Activated CD4-positive, alpha-beta T cell treated with anti-CD3 and anti-CD28 coated beads for 48 hours (primary cell): ENCODE measurements at regions not wholly inside any gene's neighbourhood (a gene's known extent, or its start where the extent isn't known, plus 50 kb on each side); places are given as distances from the start of the nearest gene placed in this dataset.

Experiments used
- DNase-seq: peaks from one replicate; pipeline ENCODE4 v3.0.0-alpha.2; 2020

DNA sequence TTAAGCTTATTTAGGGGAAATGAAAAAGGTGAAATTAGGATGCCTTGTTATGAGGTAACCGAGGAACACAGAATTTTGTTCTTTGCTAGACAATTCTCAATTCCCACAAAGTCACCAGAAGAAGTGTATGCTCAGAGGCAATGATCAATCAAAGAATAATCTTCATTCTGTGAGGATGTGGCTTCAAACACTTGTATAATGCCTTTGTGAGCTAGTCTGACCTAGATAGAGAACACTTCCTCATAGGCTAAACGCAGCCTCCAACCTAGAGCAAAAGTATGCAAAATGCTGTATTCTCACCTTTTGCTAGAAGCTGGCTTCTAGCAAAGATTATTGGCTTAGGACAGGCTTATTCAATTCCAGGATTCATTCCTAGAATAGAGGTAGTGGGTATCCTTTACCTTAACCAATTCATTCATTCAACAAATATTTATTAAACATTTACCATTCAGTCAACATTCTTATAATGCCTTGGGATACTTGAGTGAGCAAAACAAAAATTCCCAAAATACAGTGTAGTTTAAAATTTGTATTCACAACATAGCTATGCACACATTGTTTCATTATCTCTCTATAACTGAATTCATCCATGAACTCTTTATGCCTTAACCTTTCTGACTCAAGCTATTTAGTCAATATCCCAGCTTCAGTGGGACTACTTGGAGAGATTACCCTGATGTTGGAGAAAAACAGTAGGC is 530.2 kb downstream of the PTPRC start:
- no peak for DNase-seq

GRCh38 chr1:199170711-199171110 is 531.9 kb downstream of the PTPRC start:
- DNase-seq: no peak

GRCh38 chr1:199172171-199173124 is 533.6 kb downstream of the PTPRC start:
- DNase-seq: no peak

GRCh38 chr1:199173356-199173755 is 534.5 kb downstream of the PTPRC start:
- DNase-seq: no peak

DNA sequence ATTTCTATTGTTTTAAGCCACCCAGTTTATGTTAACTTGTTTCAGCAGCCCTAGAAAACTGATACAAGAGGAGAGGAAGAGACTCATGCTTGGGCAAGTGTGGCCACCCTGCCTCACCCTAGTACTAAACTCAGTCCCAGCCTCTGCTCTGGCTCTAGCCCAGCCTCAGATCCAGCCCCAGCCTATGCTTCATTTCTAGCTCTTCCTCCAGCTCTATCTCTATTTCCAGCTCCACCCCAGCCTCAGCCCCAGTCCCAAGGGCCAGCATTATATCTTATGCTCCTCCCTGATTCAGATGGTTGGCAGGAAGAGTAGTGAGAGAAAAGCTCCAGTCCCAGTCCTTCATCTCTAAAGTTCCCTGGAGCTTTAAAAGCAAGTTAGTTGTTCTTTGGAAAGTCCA is 535.5 kb downstream of the PTPRC start:
- no peak for DNase-seq

DNA sequence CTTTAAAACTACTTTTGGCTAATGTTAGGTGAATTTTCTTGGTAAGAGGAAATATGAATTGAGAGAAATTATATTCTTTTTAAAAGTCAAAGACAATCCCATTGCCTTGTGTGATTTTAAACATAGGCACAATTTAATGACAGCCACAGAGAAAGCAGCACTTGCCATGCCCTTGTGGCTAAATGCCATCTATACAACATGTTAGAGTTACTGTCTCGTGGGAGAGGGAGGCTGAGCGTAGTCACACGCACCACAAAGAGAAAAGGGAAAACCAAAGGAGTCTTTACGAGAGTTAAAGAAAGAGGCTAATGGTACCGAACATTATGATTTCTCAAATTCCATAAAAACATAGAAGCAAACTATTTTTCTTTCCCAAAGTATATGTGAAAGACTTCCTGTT is 537.9 kb downstream of the PTPRC start:
- no peak for DNase-seq

DNA sequence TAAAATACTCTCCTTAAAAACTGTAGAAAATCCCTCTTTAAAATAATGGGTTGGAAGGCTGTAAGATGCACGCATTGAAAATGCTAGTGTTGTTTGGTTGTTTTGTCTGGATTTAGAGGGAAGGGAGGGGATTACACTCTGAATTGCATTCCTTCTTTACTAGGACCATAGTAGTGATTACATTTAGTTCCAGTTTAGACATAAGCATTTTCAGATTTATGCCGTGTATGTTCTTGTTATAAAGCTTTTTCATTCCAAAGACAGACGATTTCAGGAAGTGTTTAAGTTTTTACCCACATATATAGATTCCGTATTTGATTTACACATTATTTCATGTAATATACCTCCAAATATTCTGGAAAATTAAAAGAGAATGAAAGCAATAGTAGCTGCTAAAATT is 538.4 kb downstream of the PTPRC start:
- DNase-seq: no peak

GRCh38 chr1:199178646-199179045 is 539.8 kb downstream of the PTPRC start:
- DNase-seq: no peak

DNA sequence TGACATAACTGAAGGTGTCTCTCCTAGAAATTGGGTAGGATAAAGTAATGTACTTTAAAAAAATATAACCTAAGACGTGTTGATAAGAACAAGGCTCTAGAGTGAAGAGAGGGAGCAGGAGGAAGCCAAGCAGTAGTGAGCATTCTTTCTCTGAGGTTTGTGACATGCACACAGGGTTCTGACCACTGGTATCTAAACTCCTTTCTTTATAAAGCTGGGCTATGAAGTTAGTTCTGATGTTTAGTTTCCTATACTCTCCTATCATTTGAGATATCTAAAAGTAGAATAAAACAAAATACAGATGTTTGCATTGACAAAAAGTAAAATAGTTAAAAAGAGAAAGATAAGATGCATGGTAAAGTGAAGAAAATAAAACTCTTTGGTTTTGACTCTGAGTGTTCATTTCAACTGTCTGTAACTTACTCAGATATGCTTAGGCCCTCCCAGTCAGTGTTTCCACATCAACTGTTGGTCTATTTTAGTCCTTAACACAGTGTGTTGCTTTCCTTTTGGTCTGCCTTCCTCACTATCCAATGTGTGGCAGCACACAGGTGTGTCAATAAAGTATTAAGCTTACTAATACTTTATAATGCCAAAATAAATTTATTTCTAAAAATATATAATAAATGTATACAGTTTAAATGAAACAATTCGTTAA is 543.5 kb downstream of the PTPRC start:
- no peak for DNase-seq

- no peak for DNase-seq
Observed at GRCh38 chr1:199184180-199184579, 545.3 kb downstream of the PTPRC start.

GRCh38 chr1:199194862-199195261 is 556.0 kb downstream of the PTPRC start:
- DNase-seq: no peak

DNA sequence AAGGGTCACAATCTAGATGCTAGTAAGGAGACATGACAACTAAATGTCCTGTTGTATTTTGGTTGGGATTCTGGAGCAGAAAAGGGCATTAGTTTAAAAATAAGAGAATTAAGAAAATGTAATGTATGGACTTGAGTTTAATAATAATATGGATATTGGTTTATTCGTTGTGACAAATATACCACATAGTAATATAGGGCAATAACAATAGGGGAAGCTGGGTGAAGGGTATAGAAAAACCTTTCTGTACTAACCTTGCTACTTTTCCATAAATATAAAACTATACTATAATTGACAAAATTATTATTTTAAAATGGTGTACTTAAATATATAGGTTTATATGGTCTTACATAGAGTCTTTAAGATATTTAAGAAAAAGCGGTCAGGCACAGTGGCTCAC is 558.9 kb downstream of the PTPRC start:
- no peak for DNase-seq

GRCh38 chr1:199202331-199202730 is 563.5 kb downstream of the PTPRC start:
- no peak for DNase-seq

DNA sequence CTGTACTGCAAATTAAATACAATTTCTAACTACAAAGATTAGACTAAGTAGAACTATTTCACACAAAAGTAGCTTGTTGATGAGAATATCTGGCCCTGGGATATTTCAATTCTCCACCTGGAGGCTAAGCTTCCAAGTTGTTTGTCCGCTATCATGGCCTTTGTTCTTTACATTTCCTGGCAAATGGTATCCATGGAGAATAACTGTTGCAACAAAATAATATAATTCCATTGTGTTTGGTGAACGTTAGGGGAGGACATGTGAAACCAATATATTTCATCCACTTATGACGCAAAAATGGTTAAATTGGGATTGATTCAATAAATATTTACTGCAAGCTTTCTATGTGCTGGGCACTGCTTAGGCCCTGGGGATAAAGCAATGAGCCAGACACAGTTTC is 565.4 kb downstream of the PTPRC start:
- no peak for DNase-seq

- DNase-seq: no peak
Observed at GRCh38 chr1:199205740-199206441, 567.1 kb downstream of the PTPRC start.

- no peak for DNase-seq
Observed at GRCh38 chr1:199208847-199209246, 570.0 kb downstream of the PTPRC start.

- no peak for DNase-seq
Observed at GRCh38 chr1:199218065-199218464, 579.2 kb downstream of the PTPRC start.

DNA sequence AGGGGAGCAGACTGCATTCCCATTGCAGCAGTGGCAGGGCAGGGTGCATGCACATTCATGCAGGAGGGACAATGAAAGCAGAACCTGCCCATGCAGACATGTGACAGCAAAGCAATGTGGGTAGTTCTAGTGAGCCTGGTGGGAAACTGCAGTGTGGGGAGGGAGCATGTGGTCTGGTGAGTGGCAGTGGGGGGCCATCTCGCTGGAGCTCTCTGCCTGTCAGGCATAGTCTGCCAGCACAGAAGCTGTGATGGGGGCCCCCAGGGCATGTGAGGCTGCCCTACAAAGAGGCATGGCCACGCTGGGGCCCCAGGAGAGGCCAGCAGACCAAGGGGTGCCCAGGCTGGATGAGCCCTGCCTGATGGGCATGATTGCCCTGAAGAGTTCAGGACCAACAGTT is 579.7 kb downstream of the PTPRC start:
- no peak for DNase-seq

DNA sequence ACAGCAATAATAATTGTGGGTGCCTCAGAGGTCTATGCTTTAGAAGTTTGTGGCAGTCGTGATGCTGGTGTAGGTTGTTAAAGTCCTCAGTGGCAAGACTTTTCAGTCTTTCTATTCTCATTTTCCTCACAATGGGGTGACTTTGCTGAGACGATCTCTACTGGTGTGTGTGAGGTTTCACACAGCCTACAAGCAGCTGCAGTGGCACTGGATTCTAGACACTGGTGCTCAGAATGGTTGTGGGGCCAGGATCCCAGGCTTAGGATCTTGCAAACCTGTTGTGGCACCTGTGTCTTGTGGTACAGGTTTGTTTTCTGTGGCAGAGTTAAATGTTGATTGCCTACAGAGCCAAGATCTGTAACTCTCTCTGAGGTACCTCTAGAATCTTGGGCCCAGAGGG is 581.2 kb downstream of the PTPRC start:
- no peak for DNase-seq

- no peak for DNase-seq
Observed at GRCh38 chr1:199221371-199222150, 582.7 kb downstream of the PTPRC start.

DNA sequence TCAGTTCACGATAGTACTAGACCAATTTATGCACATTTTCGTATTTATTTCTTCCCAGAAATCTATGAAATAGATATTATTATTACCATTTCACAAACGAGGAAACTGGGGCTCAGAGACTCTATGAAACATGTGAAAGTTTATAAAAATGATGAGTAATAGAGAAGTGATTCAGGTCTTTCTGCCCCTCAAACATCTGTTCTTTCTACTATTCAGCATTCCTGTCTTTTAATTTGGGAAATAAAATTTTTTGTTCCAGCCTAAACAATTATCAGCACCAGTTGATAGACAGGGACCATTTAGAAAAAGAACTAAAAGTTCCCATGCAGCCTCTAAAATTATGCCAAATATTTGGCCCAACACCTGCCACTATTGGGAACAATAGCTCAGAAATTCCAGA is 585.1 kb downstream of the PTPRC start:
- DNase-seq: no peak

DNA sequence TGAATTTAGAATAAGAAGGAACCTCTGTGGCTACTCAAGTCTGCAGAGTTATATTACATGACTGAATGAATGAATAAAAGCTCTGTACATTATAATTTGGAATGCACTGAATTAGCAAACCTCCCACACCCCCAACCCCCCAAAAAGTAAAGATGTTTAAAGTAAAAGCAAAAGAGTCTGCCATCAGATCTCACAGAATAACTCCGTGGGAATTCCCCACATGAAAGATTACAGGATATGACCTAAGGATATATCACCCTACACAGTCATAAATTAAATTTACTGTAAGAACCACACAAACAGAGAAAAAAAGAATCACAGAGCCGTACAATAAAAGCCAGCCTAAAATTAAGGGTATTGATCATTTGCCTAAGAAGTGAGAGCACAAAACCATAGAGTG is 587.3 kb downstream of the PTPRC start:
- DNase-seq: peak; percentile 48
